Stimulated activated CD8-positive, alpha-beta memory T cell treated with anti-CD3 and anti-CD28 coated beads, Interleukin-4, amount 100 ng/mL, for 24 hours (primary cell): ENCODE measurements at regions not wholly inside any gene's neighbourhood (a gene's known extent, or its start where the extent isn't known, plus 50 kb on each side); places are given as distances from the start of the nearest gene placed in this dataset.

Source experiments
- DNase-seq: peaks from one replicate; pipeline ENCODE4 v3.0.0-alpha.2; 2020; ENCODE audit warnings: low read depth

- no peak for DNase-seq
Observed at GRCh38 chr9:131809941-131810344, 70.1 kb upstream of the RAPGEF1 start.

GRCh38 chr9:131808291-131808690 is 68.4 kb upstream of the RAPGEF1 start:
- DNase-seq = no peak

GRCh38 chr9:131807144-131807983 is 67.5 kb upstream of the RAPGEF1 start:
- no peak for DNase-seq

GRCh38 chr9:131805803-131806202 is 65.9 kb upstream of the RAPGEF1 start:
- DNase-seq = no peak

GRCh38 chr9:131804826-131805225 is 65.0 kb upstream of the RAPGEF1 start:
- DNase-seq = no peak

- DNase-seq = no peak
Observed at GRCh38 chr9:131803758-131804411, 64.0 kb upstream of the RAPGEF1 start.

- DNase-seq = no peak
Observed at GRCh38 chr9:131801810-131802209, 61.9 kb upstream of the RAPGEF1 start.

- DNase-seq = no peak
Observed at GRCh38 chr9:131800843-131801242, 61.0 kb upstream of the RAPGEF1 start.

- DNase-seq = no peak
Observed at GRCh38 chr9:131800366-131800765, 60.5 kb upstream of the RAPGEF1 start.

GRCh38 chr9:131799177-131799823 is 59.4 kb upstream of the RAPGEF1 start:
- DNase-seq = peak; percentile 16

- no peak for DNase-seq
Observed at GRCh38 chr9:131798246-131798645, 58.4 kb upstream of the RAPGEF1 start.

GRCh38 chr9:131794393-131794792 is 54.5 kb upstream of the RAPGEF1 start:
- no peak for DNase-seq

GRCh38 chr9:131791542-131792254 is 51.8 kb upstream of the RAPGEF1 start:
- DNase-seq = no peak
